Testis (tissue), 2 donors: ENCODE measurements at regions not wholly inside any gene's neighbourhood (a gene's known extent, or its start where the extent isn't known, plus 50 kb on each side); places are given as distances from the start of the nearest gene placed in this dataset.

ENCODE experiments used
- DNase-seq: peaks from one replicate; pipeline ENCODE4 v3.0.0-alpha.2; 2019
- H3K27ac ChIP-seq, 2 donors: fragments of 200-600 bp; sonication (generic); one replicate each; pipeline ENCODE4 v1.5.1; 2019
- H3K27me3 ChIP-seq: fragments of 200-600 bp; sonication (generic); one replicate; pipeline ENCODE4 v1.5.1; 2019
- H3K36me3 ChIP-seq: fragments of 200-600 bp; sonication (generic); one replicate; pipeline ENCODE4 v1.5.1; 2017; ENCODE audit warnings: low read depth; ENCODE audit errors: missing control alignments
- H3K4me1 ChIP-seq: fragments of 200-600 bp; sonication (generic); one replicate; pipeline ENCODE4 v1.5.1; 2019
- H3K4me3 ChIP-seq, 2 donors: fragments of 200-600 bp; sonication (generic); one replicate each; pipeline ENCODE4 v1.5.1; 2017 to 2019
- H3K9me3 ChIP-seq: fragments of 200-600 bp; sonication (generic); one replicate; pipeline ENCODE4 v1.5.1; 2017
- POLR2A ChIP-seq: fragments of 450-650 bp; IDR thresholded peaks from one replicate; pipeline ENCODE4 v1.6.1; 2017; ENCODE audit warnings: antibody characterized with exemption, mild to moderate bottlenecking, moderate library complexity
- WGBS, 2 donors: methylation state at CpG; one replicate each; pipeline ENCODE4 v1.1.5; 2018; 5-methylcytosine and 5-hydroxymethylcytosine counted together
- intact Hi-C: fragments of 100-400 bp; cut with DNase I; formaldehyde crosslinking; loops from one replicate; pipeline ENCODE4 v1.15.1; 2023; ENCODE audit warnings: low total_unique reads
- TF ChIP-seq, protein P1 (sequence below), 3 experiments: fragments of 450-650 bp in 2 of 3; fragments of 200-600 bp in 1 of 3; sonication (generic) in 1 of 3; IDR thresholded peaks; one replicate each; pipeline ENCODE4 v1.5.1; 2016 to 2019; ENCODE audit warnings: antibody characterized with exemption in 3 of 3, mild to moderate bottlenecking in 2 of 3, moderate library complexity in 1 of 3

DNA sequence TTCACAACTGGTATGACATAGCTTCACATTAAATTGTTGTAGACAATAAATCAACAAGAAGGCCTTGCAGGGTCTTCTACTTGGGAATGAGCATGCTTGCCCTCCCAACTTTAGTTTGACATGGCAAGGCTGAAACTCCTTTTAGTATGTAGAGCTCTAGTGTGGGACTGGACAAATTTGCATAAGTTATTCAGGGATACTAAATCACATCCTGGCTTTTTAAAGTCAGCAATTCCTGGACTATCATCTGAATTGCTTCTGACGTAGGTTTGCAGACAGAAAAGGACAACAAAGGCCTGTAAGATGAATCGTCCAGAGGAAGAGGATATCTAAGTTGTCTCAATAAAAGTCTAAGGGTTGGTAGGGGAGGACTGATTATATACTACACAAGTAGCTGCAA is 123.0 kb upstream of the MAGEB16 start:
- intact Hi-C loops, result no loop called here
- no peaks in the 10 kb centered on the region for H3K27me3 ChIP-seq
- TF ChIP-seq, protein P1, sequence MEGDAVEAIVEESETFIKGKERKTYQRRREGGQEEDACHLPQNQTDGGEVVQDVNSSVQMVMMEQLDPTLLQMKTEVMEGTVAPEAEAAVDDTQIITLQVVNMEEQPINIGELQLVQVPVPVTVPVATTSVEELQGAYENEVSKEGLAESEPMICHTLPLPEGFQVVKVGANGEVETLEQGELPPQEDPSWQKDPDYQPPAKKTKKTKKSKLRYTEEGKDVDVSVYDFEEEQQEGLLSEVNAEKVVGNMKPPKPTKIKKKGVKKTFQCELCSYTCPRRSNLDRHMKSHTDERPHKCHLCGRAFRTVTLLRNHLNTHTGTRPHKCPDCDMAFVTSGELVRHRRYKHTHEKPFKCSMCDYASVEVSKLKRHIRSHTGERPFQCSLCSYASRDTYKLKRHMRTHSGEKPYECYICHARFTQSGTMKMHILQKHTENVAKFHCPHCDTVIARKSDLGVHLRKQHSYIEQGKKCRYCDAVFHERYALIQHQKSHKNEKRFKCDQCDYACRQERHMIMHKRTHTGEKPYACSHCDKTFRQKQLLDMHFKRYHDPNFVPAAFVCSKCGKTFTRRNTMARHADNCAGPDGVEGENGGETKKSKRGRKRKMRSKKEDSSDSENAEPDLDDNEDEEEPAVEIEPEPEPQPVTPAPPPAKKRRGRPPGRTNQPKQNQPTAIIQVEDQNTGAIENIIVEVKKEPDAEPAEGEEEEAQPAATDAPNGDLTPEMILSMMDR (IDR thresholded peaks at IDR 0.05), result no peak
- no peak for TF ChIP-seq POLR2A
- H3K36me3 ChIP-seq, result no peaks in the 10 kb centered on the region
- H3K9me3 ChIP-seq, result no peaks in the 10 kb centered on the region
- DNase-seq, result no peak
- 50 to 64% methylated on average over 2 of the region's 2 CpGs for WGBS, 2 donors
- no peak overlapping the region for H3K27ac ChIP-seq
- H3K4me3 ChIP-seq, result no peak overlapping the region
- H3K4me1 ChIP-seq, result no peaks in the 10 kb centered on the region

DNA sequence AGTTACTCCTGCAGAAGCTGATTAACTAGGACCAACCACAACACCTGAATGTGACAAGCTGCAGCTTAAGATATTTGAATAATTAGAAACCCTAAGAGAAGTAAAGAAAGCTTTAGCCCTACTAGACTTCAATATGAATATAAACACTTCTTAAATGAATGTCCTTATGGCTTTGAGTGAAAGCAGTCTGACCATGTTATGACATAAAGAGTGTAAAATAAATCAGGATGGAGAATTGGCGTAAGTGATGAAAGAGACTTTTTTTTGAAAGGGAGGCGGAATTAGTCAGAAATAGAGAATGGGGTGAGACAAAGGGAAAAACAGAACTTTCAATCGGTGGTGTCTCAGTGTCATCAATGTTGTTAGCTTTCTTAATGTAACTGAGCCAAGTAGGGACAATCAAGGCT is 117.2 kb upstream of the MAGEB16 start:
- H3K36me3 ChIP-seq, result no peaks in the 10 kb centered on the region
- intact Hi-C loops, result no loop called here
- no peaks in the 10 kb centered on the region for H3K27me3 ChIP-seq
- H3K9me3 ChIP-seq, result no peaks in the 10 kb centered on the region
- no peak for DNase-seq
- 90 to 91% methylated on average over 3 of the region's 3 CpGs for WGBS, 2 donors
- H3K4me1 ChIP-seq, result no peaks in the 10 kb centered on the region
- TF ChIP-seq, protein P1 (IDR thresholded peaks at IDR 0.05), result no peak
- no peak for TF ChIP-seq POLR2A
- H3K27ac ChIP-seq, result no peak overlapping the region
- no peak overlapping the region for H3K4me3 ChIP-seq

- TF ChIP-seq, protein P1 (IDR thresholded peaks at IDR 0.05), result no peak
- no peak for TF ChIP-seq POLR2A
- intact Hi-C loops, result no loop called here
- no peaks in the 10 kb centered on the region for H3K36me3 ChIP-seq
- no peak for DNase-seq
- no peaks in the 10 kb centered on the region for H3K4me1 ChIP-seq
- 33 to 55% methylated on average over 1 to 2 of the region's 2 CpGs for WGBS, 2 donors
- H3K27ac ChIP-seq, result no peak overlapping the region
- H3K27me3 ChIP-seq, result no peaks in the 10 kb centered on the region
- H3K9me3 ChIP-seq, result no peaks in the 10 kb centered on the region
- H3K4me3 ChIP-seq, result no peak overlapping the region
Observed at GRCh38 chrX:35682476-35682875, 115.7 kb upstream of the MAGEB16 start.

DNA sequence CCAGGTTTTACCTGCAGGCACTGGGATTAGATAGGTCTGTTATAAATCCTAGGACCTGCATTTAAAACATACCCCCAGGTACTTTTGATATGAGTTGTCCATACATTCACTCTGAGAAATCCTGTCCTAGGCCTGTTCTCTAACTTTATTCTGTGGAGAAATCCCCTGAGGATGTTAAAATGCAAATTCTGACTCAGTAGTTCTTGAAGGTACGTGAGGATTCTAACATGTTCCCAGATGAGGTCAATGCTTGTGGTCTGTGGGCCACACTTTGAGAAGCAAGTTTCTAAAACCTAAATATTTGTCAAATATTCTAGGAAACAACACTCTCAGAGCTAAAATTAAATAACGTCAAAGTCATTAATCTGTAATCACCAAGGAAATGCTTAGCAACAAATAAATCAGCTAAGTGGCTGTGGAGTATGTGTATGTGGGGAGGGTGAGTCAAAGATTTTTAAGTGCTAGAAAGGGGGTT is 101.3 kb upstream of the MAGEB16 start:
- no peak for TF ChIP-seq POLR2A
- TF ChIP-seq, protein P1 (IDR thresholded peaks at IDR 0.05), result no peak
- no peak overlapping the region for H3K27ac ChIP-seq
- intact Hi-C loops, result no loop called here
- H3K27me3 ChIP-seq, result no peaks in the 10 kb centered on the region
- H3K36me3 ChIP-seq, result no peaks in the 10 kb centered on the region
- no peaks in the 10 kb centered on the region for H3K9me3 ChIP-seq
- no peak for DNase-seq
- 77 to 83% methylated on average over 1 to 2 of the region's 2 CpGs for WGBS, 2 donors
- H3K4me3 ChIP-seq, result no peak overlapping the region
- no peaks in the 10 kb centered on the region for H3K4me1 ChIP-seq

- Histone ChIP-seq H3K9me3 (no peaks in the 10 kb centered on the region), H3K4me1 (no peaks in the 10 kb centered on the region), H3K36me3 (no peaks in the 10 kb centered on the region), H3K27ac (no peak overlapping the region), H3K27me3 (no peaks in the 10 kb centered on the region), H3K4me3 (no peak overlapping the region)
- 83 to 88% methylated on average over 2 of the region's 2 CpGs for WGBS, 2 donors
- intact Hi-C loops, result no loop called here
- no peak for DNase-seq
- no peak for TF ChIP-seq POLR2A
- TF ChIP-seq, protein P1 (IDR thresholded peaks at IDR 0.05), result no peak
Observed at GRCh38 chrX:35699642-35700041, 98.5 kb upstream of the MAGEB16 start.
